ENCODE measurements at regions not wholly inside any gene's neighbourhood (a gene's known extent, or its start where the extent isn't known, plus 50 kb on each side); places are given as distances from the start of the nearest gene placed in this dataset.

- TF ChIP-seq, protein P1, sequence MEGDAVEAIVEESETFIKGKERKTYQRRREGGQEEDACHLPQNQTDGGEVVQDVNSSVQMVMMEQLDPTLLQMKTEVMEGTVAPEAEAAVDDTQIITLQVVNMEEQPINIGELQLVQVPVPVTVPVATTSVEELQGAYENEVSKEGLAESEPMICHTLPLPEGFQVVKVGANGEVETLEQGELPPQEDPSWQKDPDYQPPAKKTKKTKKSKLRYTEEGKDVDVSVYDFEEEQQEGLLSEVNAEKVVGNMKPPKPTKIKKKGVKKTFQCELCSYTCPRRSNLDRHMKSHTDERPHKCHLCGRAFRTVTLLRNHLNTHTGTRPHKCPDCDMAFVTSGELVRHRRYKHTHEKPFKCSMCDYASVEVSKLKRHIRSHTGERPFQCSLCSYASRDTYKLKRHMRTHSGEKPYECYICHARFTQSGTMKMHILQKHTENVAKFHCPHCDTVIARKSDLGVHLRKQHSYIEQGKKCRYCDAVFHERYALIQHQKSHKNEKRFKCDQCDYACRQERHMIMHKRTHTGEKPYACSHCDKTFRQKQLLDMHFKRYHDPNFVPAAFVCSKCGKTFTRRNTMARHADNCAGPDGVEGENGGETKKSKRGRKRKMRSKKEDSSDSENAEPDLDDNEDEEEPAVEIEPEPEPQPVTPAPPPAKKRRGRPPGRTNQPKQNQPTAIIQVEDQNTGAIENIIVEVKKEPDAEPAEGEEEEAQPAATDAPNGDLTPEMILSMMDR (conservative IDR thresholded peaks at IDR 0.05; ENCODE audit: low read depth, low read length) = no peak
- TF ChIP-seq EZH2 (IDR thresholded peaks at IDR 0.05; ENCODE audit: borderline replicate concordance, low read depth, low read length, poor library complexity, severe bottlenecking) = no peak
Observed at GRCh38 chr3:127092776-127093175, 100.2 kb upstream of the PRR23E start.
